Trophoblast cell (in vitro differentiated cells and primary cell): ENCODE measurements at regions not wholly inside any gene's neighbourhood (a gene's known extent, or its start where the extent isn't known, plus 50 kb on each side); places are given as distances from the start of the nearest gene placed in this dataset.

Experiments
- DNase-seq, 2 donors: peaks; one replicate each; pipeline ENCODE4 v3.0.0-alpha.2; 2016
- H2AFZ ChIP-seq: 2 replicates; pipeline ENCODE4 v1.6.1; 2013; ENCODE audit warnings: low read length, moderate library complexity, mild to moderate bottlenecking; ENCODE audit not compliant: insufficient read depth, poor library complexity
- H2AK5ac ChIP-seq: 2 replicates; pipeline ENCODE4 v1.6.1; 2013; ENCODE audit warnings: mild to moderate bottlenecking, low read length
- H2BK120ac ChIP-seq: 2 replicates; pipeline ENCODE4 v1.6.1; 2013; ENCODE audit warnings: low read length, mild to moderate bottlenecking, moderate library complexity; ENCODE audit not compliant: insufficient read depth, poor library complexity
- H2BK12ac ChIP-seq: 2 replicates; pipeline ENCODE4 v1.6.1; 2013; ENCODE audit warnings: mild to moderate bottlenecking, low read length, moderate library complexity
- H2BK5ac ChIP-seq: 2 replicates; pipeline ENCODE4 v1.6.1; 2013; ENCODE audit warnings: low read length, low read depth, moderate library complexity, mild to moderate bottlenecking; ENCODE audit not compliant: poor library complexity
- H3K14ac ChIP-seq: 2 replicates; pipeline ENCODE4 v1.6.1; 2013; ENCODE audit warnings: mild to moderate bottlenecking, low read length
- H3K18ac ChIP-seq: 2 replicates; pipeline ENCODE4 v1.6.1; 2013; ENCODE audit warnings: mild to moderate bottlenecking, low read length
- H3K23ac ChIP-seq: 2 replicates; pipeline ENCODE4 v1.6.1; 2013; ENCODE audit warnings: low read length
- H3K27ac ChIP-seq: 2 replicates; pipeline ENCODE4 v1.5.1; 2013; ENCODE audit warnings: low read depth, mild to moderate bottlenecking, inconsistent platforms, low read length, moderate library complexity
- H3K27me3 ChIP-seq: 2 replicates; pipeline ENCODE4 v1.6.1; 2013; ENCODE audit warnings: inconsistent platforms, mild to moderate bottlenecking, low read length, moderate library complexity; ENCODE audit not compliant: insufficient read depth
- H3K36me3 ChIP-seq, 2 experiments: 1 replicate in 1 of 2; 2 replicates in 1 of 2; pipeline ENCODE4 v1.6.1; 2013; ENCODE audit warnings: low read length in 2 of 2, mild to moderate bottlenecking in 2 of 2, moderate library complexity in 1 of 2; ENCODE audit not compliant: insufficient read depth in 2 of 2, control insufficient read depth in 1 of 2
- H3K4ac ChIP-seq: 2 replicates; pipeline ENCODE4 v1.6.1; 2013; ENCODE audit warnings: low read depth, mild to moderate bottlenecking, low read length, moderate library complexity
- H3K4me1 ChIP-seq, 2 experiments: 1 replicate in 1 of 2; 2 replicates in 1 of 2; pipeline ENCODE4 v1.6.1; 2013; ENCODE audit warnings: low read length in 2 of 2, mild to moderate bottlenecking in 2 of 2, moderate library complexity in 1 of 2; ENCODE audit not compliant: insufficient read depth in 2 of 2, control insufficient read depth in 1 of 2
- H3K4me2 ChIP-seq: 2 replicates; pipeline ENCODE4 v1.6.1; 2013; ENCODE audit warnings: inconsistent platforms, mild to moderate bottlenecking, low read length, moderate library complexity
- H3K4me3 ChIP-seq: 2 replicates; pipeline ENCODE4 v1.5.1; 2013; ENCODE audit warnings: mild to moderate bottlenecking, low read depth, low read length, inconsistent platforms
- H3K79me1 ChIP-seq: one replicate; pipeline ENCODE4 v1.6.1; 2013; ENCODE audit warnings: low read length
- H3K79me2 ChIP-seq: 2 replicates; pipeline ENCODE4 v1.6.1; 2013; ENCODE audit warnings: low read length, mild to moderate bottlenecking; ENCODE audit not compliant: control insufficient read depth, insufficient read depth, poor library complexity
- H3K9ac ChIP-seq: 2 replicates; pipeline ENCODE4 v1.6.1; 2013; ENCODE audit warnings: mild to moderate bottlenecking, low read length
- H3K9me3 ChIP-seq: 2 replicates; pipeline ENCODE4 v1.6.1; 2013; ENCODE audit warnings: low read depth, mild to moderate bottlenecking, control low read depth, inconsistent platforms, low read length; ENCODE audit not compliant: insufficient read depth
- H4K12ac ChIP-seq: 2 replicates; pipeline ENCODE4 v1.6.1; 2013; ENCODE audit warnings: low read depth, mild to moderate bottlenecking, low read length, moderate library complexity
- H4K8ac ChIP-seq: 2 replicates; pipeline ENCODE4 v1.6.1; 2013; ENCODE audit warnings: low read depth, mild to moderate bottlenecking, low read length, moderate library complexity
- H4K91ac ChIP-seq: one replicate; pipeline ENCODE4 v1.6.1; 2013; ENCODE audit warnings: low read depth, mild to moderate bottlenecking, low read length, moderate library complexity
- WGBS: extraction: QIAGEN DNeasy Blood & Tissue Kit; methylation state at CpG from one replicate; pipeline ENCODE4 v1.1.7; 2013; ENCODE audit warnings: missing lambda C conversion rate; ENCODE audit not compliant: insufficient read length, insufficient coverage; ENCODE audit errors: extremely low coverage; 5-methylcytosine and 5-hydroxymethylcytosine counted together

GRCh38 chr7:69052447-69052846, 545.8 kb upstream of the AUTS2 start:
- Histone ChIP-seq H3K27me3 (no peaks in the 10 kb centered on the region), H3K23ac (no peak overlapping the region), H3K4me3 (no peak overlapping the region), H3K4me1 (no peaks in the 10 kb centered on the region), H3K79me2 (no peaks in the 10 kb centered on the region), H3K27ac (no peak overlapping the region), H2BK12ac (no peak overlapping the region), H3K9ac (no peak overlapping the region), H3K18ac (no peak overlapping the region), H2AK5ac (no peak overlapping the region), H4K8ac (no peak overlapping the region), H3K9me3 (no peaks in the 10 kb centered on the region), H3K4ac (no peak overlapping the region), H4K91ac (no peak overlapping the region), H2AFZ (no peak overlapping the region), H3K79me1 (no peaks in the 10 kb centered on the region), H4K12ac (no peak overlapping the region), H3K14ac (no peak overlapping the region), H3K4me2 (no peak overlapping the region), H2BK5ac (no peak overlapping the region), H2BK120ac (no peak overlapping the region), H3K36me3 (no peaks in the 10 kb centered on the region)
- no CpG with 5 or more reads among the region's 4 CpGs for WGBS
- no peak for DNase-seq

GRCh38 chr7:69060516-69060915, 537.8 kb upstream of the AUTS2 start:
- no peaks in the 10 kb centered on the region for H3K36me3 ChIP-seq
- H3K4me2 ChIP-seq, result no peak overlapping the region
- no peak overlapping the region for H2BK12ac ChIP-seq
- no peak overlapping the region for H3K4me3 ChIP-seq
- H3K9me3 ChIP-seq, result peaks cover 2% of the 10 kb centered on the region
- no peak overlapping the region for H3K9ac ChIP-seq
- no peak overlapping the region for H2AFZ ChIP-seq
- no peak overlapping the region for H3K23ac ChIP-seq
- H2AK5ac ChIP-seq, result no peak overlapping the region
- no peak overlapping the region for H2BK120ac ChIP-seq
- no peaks in the 10 kb centered on the region for H3K79me1 ChIP-seq
- no peak overlapping the region for H2BK5ac ChIP-seq
- H3K18ac ChIP-seq, result no peak overlapping the region
- no peak overlapping the region for H3K27ac ChIP-seq
- WGBS, result no CpG with 5 or more reads among the region's 3 CpGs
- no peak overlapping the region for H4K12ac ChIP-seq
- no peaks in the 10 kb centered on the region for H3K79me2 ChIP-seq
- no peak for DNase-seq
- no peak overlapping the region for H3K4ac ChIP-seq
- no peaks in the 10 kb centered on the region for H3K27me3 ChIP-seq
- H3K4me1 ChIP-seq, result no peaks in the 10 kb centered on the region
- H3K14ac ChIP-seq, result no peak overlapping the region
- no peak overlapping the region for H4K91ac ChIP-seq
- no peak overlapping the region for H4K8ac ChIP-seq

GRCh38 chr7:69062020-69062765, 536.1 kb upstream of the AUTS2 start:
- WGBS, result no CpG with 5 or more reads among the region's 20 CpGs
- H2BK12ac ChIP-seq, result no peak overlapping the region
- H3K4me3 ChIP-seq, result no peak overlapping the region
- H3K4me2 ChIP-seq, result no peak overlapping the region
- no peak overlapping the region for H2AK5ac ChIP-seq
- H4K91ac ChIP-seq, result no peak overlapping the region
- no peak overlapping the region for H3K14ac ChIP-seq
- no peak overlapping the region for H3K9ac ChIP-seq
- no peaks in the 10 kb centered on the region for H3K27me3 ChIP-seq
- no peaks in the 10 kb centered on the region for H3K36me3 ChIP-seq
- no peak overlapping the region for H3K23ac ChIP-seq
- peaks cover 2% of the 10 kb centered on the region for H3K9me3 ChIP-seq
- H3K18ac ChIP-seq, result no peak overlapping the region
- no peaks in the 10 kb centered on the region for H3K79me1 ChIP-seq
- H2BK120ac ChIP-seq, result no peak overlapping the region
- no peak overlapping the region for H4K12ac ChIP-seq
- H2AFZ ChIP-seq, result no peak overlapping the region
- no peak overlapping the region for H4K8ac ChIP-seq
- no peak overlapping the region for H2BK5ac ChIP-seq
- H3K4ac ChIP-seq, result no peak overlapping the region
- no peaks in the 10 kb centered on the region for H3K4me1 ChIP-seq
- no peaks in the 10 kb centered on the region for H3K79me2 ChIP-seq
- no peak overlapping the region for H3K27ac ChIP-seq
- no peak for DNase-seq

DNA sequence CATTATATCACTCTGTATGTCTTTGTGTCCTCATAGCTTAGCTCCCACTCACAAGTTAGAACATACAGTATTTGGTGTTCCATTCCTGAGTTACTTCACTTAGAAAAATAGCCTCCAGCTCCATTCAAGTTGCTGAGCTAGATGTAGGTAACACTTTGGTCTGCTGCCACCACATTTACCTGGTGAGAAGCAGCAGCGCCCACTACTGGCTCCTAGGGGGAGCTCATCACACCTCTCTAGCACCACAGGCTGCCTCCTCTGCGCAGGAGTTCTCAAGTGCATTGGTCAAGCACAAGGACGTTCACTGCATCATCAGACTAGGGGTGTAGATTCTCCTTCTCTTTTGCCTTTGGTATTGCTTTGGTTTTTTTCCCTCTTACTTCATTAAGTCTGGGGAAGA, 530.9 kb upstream of the AUTS2 start:
- Histone ChIP-seq H2BK12ac (no peak overlapping the region), H2BK120ac (no peak overlapping the region), H3K9me3 (peaks cover 2% of the 10 kb centered on the region), H4K91ac (no peak overlapping the region), H3K79me2 (no peaks in the 10 kb centered on the region), H2BK5ac (no peak overlapping the region), H3K4me3 (no peak overlapping the region), H3K79me1 (no peaks in the 10 kb centered on the region), H4K8ac (no peak overlapping the region), H3K4ac (no peak overlapping the region), H3K18ac (no peak overlapping the region), H2AFZ (no peak overlapping the region), H2AK5ac (no peak overlapping the region), H3K4me1 (no peaks in the 10 kb centered on the region), H3K27me3 (no peaks in the 10 kb centered on the region), H3K4me2 (no peak overlapping the region), H4K12ac (no peak overlapping the region), H3K14ac (no peak overlapping the region), H3K23ac (no peak overlapping the region), H3K36me3 (no peaks in the 10 kb centered on the region), H3K27ac (no peak overlapping the region), H3K9ac (no peak overlapping the region)
- no CpG with 5 or more reads among the region's 3 CpGs for WGBS
- peak; percentile 18 to 20 for DNase-seq
